ENCODE measurements at regions not wholly inside any gene's neighbourhood (a gene's known extent, or its start where the extent isn't known, plus 50 kb on each side); places are given as distances from the start of the nearest gene placed in this dataset.

DNA sequence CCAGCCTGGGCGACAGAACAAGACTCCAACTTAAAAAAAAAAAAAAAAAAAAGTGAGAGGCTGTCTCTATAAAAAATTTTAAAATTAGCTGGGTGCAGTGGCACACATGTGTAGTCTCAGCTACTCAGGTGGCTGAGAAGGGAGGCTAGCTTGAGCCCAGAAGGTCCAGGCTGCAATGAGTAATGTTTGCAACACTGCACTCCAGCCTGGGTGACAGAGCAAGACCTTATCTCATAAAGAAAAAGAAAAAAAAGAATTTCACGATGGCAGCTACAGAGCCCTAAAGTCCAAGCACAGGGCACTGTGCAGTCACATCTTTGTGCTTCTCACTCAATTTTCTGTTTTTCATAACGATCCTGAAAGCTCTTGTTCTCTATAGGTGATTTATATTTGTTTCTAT, 209.5 kb upstream of the KCTD7 start:
- H3K9me2 ChIP-seq (replicated peaks; ENCODE audit: low read depth, low read length): no peaks in the 10 kb centered on the region
- H3K4me3 ChIP-seq (ENCODE audit: low read length, poor library complexity, severe bottlenecking): no peak overlapping the region
- no peaks in the 10 kb centered on the region for H3K4me1 ChIP-seq (ENCODE audit: insufficient read depth, low read length, poor library complexity, severe bottlenecking)
- H3K36me3 ChIP-seq (ENCODE audit: insufficient read depth, low read length): no peaks in the 10 kb centered on the region
- H3F3A ChIP-seq (ENCODE audit: low read depth): no peaks in the 10 kb centered on the region
- no peak overlapping the region for H3K4me2 ChIP-seq (ENCODE audit: low read depth, low read length, poor library complexity, severe bottlenecking)
- no peaks in the 10 kb centered on the region for H3K9me3 ChIP-seq (ENCODE audit: insufficient read depth, low read depth, low read length)
- no peaks in the 10 kb centered on the region for H4K20me1 ChIP-seq (ENCODE audit: insufficient read depth, low read length, poor library complexity, severe bottlenecking)
- no peak for TF ChIP-seq EZH2phosphoT487 (IDR thresholded peaks at IDR 0.05; ENCODE audit: borderline replicate concordance)
- TF ChIP-seq, protein P1, sequence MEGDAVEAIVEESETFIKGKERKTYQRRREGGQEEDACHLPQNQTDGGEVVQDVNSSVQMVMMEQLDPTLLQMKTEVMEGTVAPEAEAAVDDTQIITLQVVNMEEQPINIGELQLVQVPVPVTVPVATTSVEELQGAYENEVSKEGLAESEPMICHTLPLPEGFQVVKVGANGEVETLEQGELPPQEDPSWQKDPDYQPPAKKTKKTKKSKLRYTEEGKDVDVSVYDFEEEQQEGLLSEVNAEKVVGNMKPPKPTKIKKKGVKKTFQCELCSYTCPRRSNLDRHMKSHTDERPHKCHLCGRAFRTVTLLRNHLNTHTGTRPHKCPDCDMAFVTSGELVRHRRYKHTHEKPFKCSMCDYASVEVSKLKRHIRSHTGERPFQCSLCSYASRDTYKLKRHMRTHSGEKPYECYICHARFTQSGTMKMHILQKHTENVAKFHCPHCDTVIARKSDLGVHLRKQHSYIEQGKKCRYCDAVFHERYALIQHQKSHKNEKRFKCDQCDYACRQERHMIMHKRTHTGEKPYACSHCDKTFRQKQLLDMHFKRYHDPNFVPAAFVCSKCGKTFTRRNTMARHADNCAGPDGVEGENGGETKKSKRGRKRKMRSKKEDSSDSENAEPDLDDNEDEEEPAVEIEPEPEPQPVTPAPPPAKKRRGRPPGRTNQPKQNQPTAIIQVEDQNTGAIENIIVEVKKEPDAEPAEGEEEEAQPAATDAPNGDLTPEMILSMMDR (conservative IDR thresholded peaks at IDR 0.05; ENCODE audit: low read length): no peak
- no peak overlapping the region for H3K9ac ChIP-seq (ENCODE audit: low read depth, low read length, poor library complexity, severe bottlenecking)
- no peaks in the 10 kb centered on the region for H3K27me3 ChIP-seq (ENCODE audit: insufficient read depth, low read length, poor library complexity, severe bottlenecking)
- H2AFZ ChIP-seq (ENCODE audit: low read length): no peak overlapping the region
- H3K79me2 ChIP-seq (ENCODE audit: insufficient read depth, low read length): no peaks in the 10 kb centered on the region

DNA sequence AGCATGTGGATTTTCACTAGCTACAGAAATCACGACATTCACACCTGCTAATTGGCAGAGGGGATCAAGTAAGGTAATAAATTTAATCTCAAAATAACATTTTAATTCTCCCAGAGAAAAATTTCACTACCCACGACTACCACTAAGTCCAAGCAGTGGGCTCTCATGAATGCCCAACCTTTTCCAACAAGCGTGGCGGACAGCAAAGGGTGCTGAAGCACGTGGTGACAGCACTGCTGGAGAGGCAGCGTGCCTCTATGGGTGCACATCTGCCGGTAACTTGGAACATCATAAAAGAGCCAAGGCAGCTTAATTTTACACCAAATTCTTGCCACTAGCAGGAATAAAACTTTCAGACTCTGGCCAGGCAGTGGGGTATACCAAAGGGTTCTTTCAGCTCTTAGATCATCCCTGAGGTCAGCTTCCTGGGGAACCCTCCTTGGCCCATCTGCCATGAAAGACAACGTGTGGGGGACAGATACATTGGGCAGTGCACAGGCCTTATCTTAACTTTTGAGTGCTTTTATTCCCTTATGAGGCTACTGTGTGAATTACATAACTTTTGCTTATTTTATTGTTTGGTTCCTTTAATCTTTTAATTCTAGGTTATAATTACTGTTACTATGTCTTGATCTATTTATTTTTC, 206.7 kb upstream of the KCTD7 start:
- Histone ChIP-seq H3K9me3 (ENCODE audit: insufficient read depth, low read depth, low read length) (no peaks in the 10 kb centered on the region), H3K36me3 (ENCODE audit: insufficient read depth, low read length) (no peaks in the 10 kb centered on the region), H3K4me1 (ENCODE audit: insufficient read depth, low read length, poor library complexity, severe bottlenecking) (peaks cover 9% of the 10 kb centered on the region), H3K9me2 (replicated peaks; ENCODE audit: low read depth, low read length) (no peaks in the 10 kb centered on the region), H4K20me1 (ENCODE audit: insufficient read depth, low read length, poor library complexity, severe bottlenecking) (no peaks in the 10 kb centered on the region), H3F3A (ENCODE audit: low read depth) (no peaks in the 10 kb centered on the region), H3K4me3 (ENCODE audit: low read length, poor library complexity, severe bottlenecking) (no peak overlapping the region), H3K27me3 (ENCODE audit: insufficient read depth, low read length, poor library complexity, severe bottlenecking) (no peaks in the 10 kb centered on the region), H3K4me2 (ENCODE audit: low read depth, low read length, poor library complexity, severe bottlenecking) (no peak overlapping the region), H3K79me2 (ENCODE audit: insufficient read depth, low read length) (no peaks in the 10 kb centered on the region), H2AFZ (ENCODE audit: low read length) (no peak overlapping the region), H3K9ac (ENCODE audit: low read depth, low read length, poor library complexity, severe bottlenecking) (no peak overlapping the region)
- no peak for TF ChIP-seq EZH2phosphoT487 (IDR thresholded peaks at IDR 0.05; ENCODE audit: borderline replicate concordance)
- TF ChIP-seq, protein P1 (conservative IDR thresholded peaks at IDR 0.05; ENCODE audit: low read length): no peak

DNA sequence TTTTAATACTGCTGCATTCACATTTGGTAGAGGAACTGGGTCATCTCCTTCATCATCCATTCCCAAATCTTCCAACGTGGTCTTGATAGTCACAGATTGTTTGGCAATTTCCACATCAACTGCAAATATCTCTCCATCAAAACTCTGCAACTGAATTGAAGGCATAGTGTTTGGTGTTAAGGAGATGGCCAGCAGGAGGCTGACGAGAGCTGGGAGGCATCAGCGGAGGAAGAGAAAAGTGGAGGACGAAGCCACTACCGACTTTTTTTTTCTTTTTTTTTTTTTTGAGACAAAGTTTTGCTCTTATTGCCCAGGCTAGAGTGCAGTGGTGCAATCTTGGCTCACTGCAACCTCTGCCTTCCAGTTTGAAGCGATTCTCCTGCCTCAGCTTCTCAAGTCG, 205.0 kb upstream of the KCTD7 start:
- no peaks in the 10 kb centered on the region for H3K9me2 ChIP-seq (replicated peaks; ENCODE audit: low read depth, low read length)
- no peak overlapping the region for H2AFZ ChIP-seq (ENCODE audit: low read length)
- no peak overlapping the region for H3K4me2 ChIP-seq (ENCODE audit: low read depth, low read length, poor library complexity, severe bottlenecking)
- H3K27me3 ChIP-seq (ENCODE audit: insufficient read depth, low read length, poor library complexity, severe bottlenecking): no peaks in the 10 kb centered on the region
- no peaks in the 10 kb centered on the region for H3K36me3 ChIP-seq (ENCODE audit: insufficient read depth, low read length)
- no peaks in the 10 kb centered on the region for H3K79me2 ChIP-seq (ENCODE audit: insufficient read depth, low read length)
- no peak overlapping the region for H3K9ac ChIP-seq (ENCODE audit: low read depth, low read length, poor library complexity, severe bottlenecking)
- no peaks in the 10 kb centered on the region for H3K9me3 ChIP-seq (ENCODE audit: insufficient read depth, low read depth, low read length)
- H4K20me1 ChIP-seq (ENCODE audit: insufficient read depth, low read length, poor library complexity, severe bottlenecking): no peaks in the 10 kb centered on the region
- H3K4me3 ChIP-seq (ENCODE audit: low read length, poor library complexity, severe bottlenecking): no peak overlapping the region
- peaks cover 15% of the 10 kb centered on the region for H3K4me1 ChIP-seq (ENCODE audit: insufficient read depth, low read length, poor library complexity, severe bottlenecking)
- H3F3A ChIP-seq (ENCODE audit: low read depth): no peaks in the 10 kb centered on the region
- no peak for TF ChIP-seq EZH2phosphoT487 (IDR thresholded peaks at IDR 0.05; ENCODE audit: borderline replicate concordance)
- TF ChIP-seq, protein P1 (conservative IDR thresholded peaks at IDR 0.05; ENCODE audit: low read length): no peak

Measured in Loucy (cell line).